ENCODE measurements at regions not wholly inside any gene's neighbourhood (a gene's known extent, or its start where the extent isn't known, plus 50 kb on each side); places are given as distances from the start of the nearest gene placed in this dataset.
"Not testable (repeated sequence)": the region's sequence is repeated elsewhere in the genome, so short reads cannot be mapped to it uniquely, and the experiment has no call there.

GRCh38 chr9:111113712-111114111 is 75.4 kb upstream of the LPAR1 start:
- in situ Hi-C loops (cut with HindIII; ENCODE audit: low pct_unique_long_range_greater_than_20kb, low sequenced_read_pairs), result no loop called here
- no peak for TF ChIP-seq JUND (IDR thresholded peaks at IDR 0.05; ENCODE audit: low read depth)

GRCh38 chr9:111110805-111111204 is 72.5 kb upstream of the LPAR1 start:
- in situ Hi-C loops (cut with HindIII; ENCODE audit: low pct_unique_long_range_greater_than_20kb, low sequenced_read_pairs), result no loop called here
- no peak for TF ChIP-seq JUND (IDR thresholded peaks at IDR 0.05; ENCODE audit: low read depth)
- DNase-seq (ENCODE audit: low read depth in 1 of 2, low spot score in 1 of 2), result no peak

More at GRCh38 chr9:111113712-111114111, 75.4 kb upstream of the LPAR1 start:
- no peak for DNase-seq (ENCODE audit: low read depth in 1 of 2, low spot score in 1 of 2)

- in situ Hi-C loops (cut with HindIII; ENCODE audit: low pct_unique_long_range_greater_than_20kb, low sequenced_read_pairs), result no loop called here
- no peak for TF ChIP-seq JUND (IDR thresholded peaks at IDR 0.05; ENCODE audit: low read depth)
- no peak for DNase-seq (ENCODE audit: low read depth in 1 of 2, low spot score in 1 of 2)
These were observed 70.7 kb upstream of the LPAR1 start for GRCh38 chr9:111108946-111109345.

GRCh38 chr9:111107141-111107540 is 68.9 kb upstream of the LPAR1 start:
- TF ChIP-seq JUND (IDR thresholded peaks at IDR 0.05; ENCODE audit: low read depth), result no peak
- in situ Hi-C loops (cut with HindIII; ENCODE audit: low pct_unique_long_range_greater_than_20kb, low sequenced_read_pairs), result no loop called here
- DNase-seq (ENCODE audit: low read depth in 1 of 2, low spot score in 1 of 2), result no peak

- in situ Hi-C loops (cut with HindIII; ENCODE audit: low pct_unique_long_range_greater_than_20kb, low sequenced_read_pairs), result no loop called here
- DNase-seq (ENCODE audit: low read depth in 1 of 2, low spot score in 1 of 2), result no peak
- no peak for TF ChIP-seq JUND (IDR thresholded peaks at IDR 0.05; ENCODE audit: low read depth)
These were observed 67.9 kb upstream of the LPAR1 start for GRCh38 chr9:111106202-111106601.

GRCh38 chr9:111102793-111103464 is 64.7 kb upstream of the LPAR1 start:
- no peak for TF ChIP-seq JUND (IDR thresholded peaks at IDR 0.05; ENCODE audit: low read depth)
- in situ Hi-C loops (cut with HindIII; ENCODE audit: low pct_unique_long_range_greater_than_20kb, low sequenced_read_pairs), result no loop called here
- DNase-seq (ENCODE audit: low read depth in 1 of 2, low spot score in 1 of 2), result no peak

- peak in 1 of 2 experiments; percentile 63 for DNase-seq (ENCODE audit: low read depth in 1 of 2, low spot score in 1 of 2)
- in situ Hi-C loops (cut with HindIII; ENCODE audit: low pct_unique_long_range_greater_than_20kb, low sequenced_read_pairs), result no loop called here
- no peak for TF ChIP-seq JUND (IDR thresholded peaks at IDR 0.05; ENCODE audit: low read depth)
These were observed 61.1 kb upstream of the LPAR1 start for GRCh38 chr9:111099199-111100008.

- DNase-seq (ENCODE audit: low read depth in 1 of 2, low spot score in 1 of 2), result no peak
- in situ Hi-C loops (cut with HindIII; ENCODE audit: low pct_unique_long_range_greater_than_20kb, low sequenced_read_pairs), result no loop called here
- no peak for TF ChIP-seq JUND (IDR thresholded peaks at IDR 0.05; ENCODE audit: low read depth)
These were observed 59.8 kb upstream of the LPAR1 start for GRCh38 chr9:111098093-111098492.

- no peak for TF ChIP-seq JUND (IDR thresholded peaks at IDR 0.05; ENCODE audit: low read depth)
- in situ Hi-C loops (cut with HindIII; ENCODE audit: low pct_unique_long_range_greater_than_20kb, low sequenced_read_pairs), result no loop called here
- DNase-seq (ENCODE audit: low read depth in 1 of 2, low spot score in 1 of 2), result no peak
These were observed 57.8 kb upstream of the LPAR1 start for GRCh38 chr9:111096051-111096450.

GRCh38 chr9:111095441-111095840 is 57.2 kb upstream of the LPAR1 start:
- DNase-seq (ENCODE audit: low read depth in 1 of 2, low spot score in 1 of 2), result no peak
- in situ Hi-C loops (cut with HindIII; ENCODE audit: low pct_unique_long_range_greater_than_20kb, low sequenced_read_pairs), result no loop called here
- no peak for TF ChIP-seq JUND (IDR thresholded peaks at IDR 0.05; ENCODE audit: low read depth)

- in situ Hi-C loops (cut with HindIII; ENCODE audit: low pct_unique_long_range_greater_than_20kb, low sequenced_read_pairs), result no loop called here
- TF ChIP-seq JUND (IDR thresholded peaks at IDR 0.05; ENCODE audit: low read depth), result no peak
- DNase-seq (ENCODE audit: low read depth in 1 of 2, low spot score in 1 of 2), result no peak
These were observed 56.7 kb upstream of the LPAR1 start for GRCh38 chr9:111094958-111095357.

GRCh38 chr9:111094433-111094924 is 56.2 kb upstream of the LPAR1 start:
- TF ChIP-seq JUND (IDR thresholded peaks at IDR 0.05; ENCODE audit: low read depth), result no peak
- in situ Hi-C loops (cut with HindIII; ENCODE audit: low pct_unique_long_range_greater_than_20kb, low sequenced_read_pairs), result no loop called here
- no peak for DNase-seq (ENCODE audit: low read depth in 1 of 2, low spot score in 1 of 2)

- in situ Hi-C loops (cut with HindIII; ENCODE audit: low pct_unique_long_range_greater_than_20kb, low sequenced_read_pairs), result not testable (repeated sequence)
These were observed 53.9 kb upstream of the LPAR1 start for GRCh38 chr9:111092167-111092566.

More at GRCh38 chr9:111092167-111092566, 53.9 kb upstream of the LPAR1 start:
- DNase-seq (ENCODE audit: low read depth in 1 of 2, low spot score in 1 of 2), result not testable (repeated sequence)
